ENCODE measurements at regions not wholly inside any gene's neighbourhood (a gene's known extent, or its start where the extent isn't known, plus 50 kb on each side); places are given as distances from the start of the nearest gene placed in this dataset.
"Not testable (repeated sequence)": the region's sequence is repeated elsewhere in the genome, so short reads cannot be mapped to it uniquely, and the experiment has no call there.

DNA sequence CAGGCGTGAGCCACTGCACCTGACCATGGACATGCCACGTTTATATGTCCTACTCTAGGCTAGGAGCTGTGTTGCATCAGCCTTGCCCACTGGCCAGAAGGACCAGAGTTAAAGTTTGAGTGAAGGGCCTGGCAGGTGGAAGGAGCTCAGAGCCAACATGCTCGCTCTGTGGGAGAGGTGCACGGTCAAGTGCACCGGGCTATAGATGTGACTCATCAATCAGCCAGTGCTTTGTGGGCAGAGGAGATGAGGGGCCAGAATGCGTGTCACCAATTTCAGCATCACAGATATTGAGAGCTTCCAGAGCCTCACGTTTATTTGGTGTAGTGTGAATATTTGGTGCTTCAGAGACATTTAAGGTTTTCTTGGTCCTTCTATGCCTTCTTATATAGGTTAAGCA lies 137.3 kb upstream of the KBTBD8 start:
- no peak for DNase-seq

GRCh38 chr3:66863205-66864111 lies 134.6 kb upstream of the KBTBD8 start:
- DNase-seq = no peak

DNA sequence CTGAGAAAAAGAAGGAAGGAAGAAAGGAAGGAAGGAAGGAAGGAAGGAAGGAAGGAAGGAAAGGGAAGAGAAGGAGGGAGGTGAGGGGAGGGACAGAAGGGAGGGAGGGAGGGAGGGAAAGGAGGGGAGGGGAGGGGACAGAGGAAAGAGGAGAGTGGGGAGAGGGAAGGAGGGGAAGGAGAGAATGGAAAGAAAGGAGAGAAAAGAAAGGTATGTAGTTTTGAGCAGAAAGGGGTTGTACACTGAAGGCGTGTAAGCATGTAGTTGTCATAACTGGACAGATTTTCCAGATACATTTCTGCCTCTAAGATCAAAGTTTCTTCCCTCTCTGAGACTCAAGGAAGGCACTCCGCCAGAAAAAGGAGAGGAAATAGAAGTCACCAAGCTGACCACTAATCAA lies 113.4 kb upstream of the KBTBD8 start:
- no peak for DNase-seq

DNA sequence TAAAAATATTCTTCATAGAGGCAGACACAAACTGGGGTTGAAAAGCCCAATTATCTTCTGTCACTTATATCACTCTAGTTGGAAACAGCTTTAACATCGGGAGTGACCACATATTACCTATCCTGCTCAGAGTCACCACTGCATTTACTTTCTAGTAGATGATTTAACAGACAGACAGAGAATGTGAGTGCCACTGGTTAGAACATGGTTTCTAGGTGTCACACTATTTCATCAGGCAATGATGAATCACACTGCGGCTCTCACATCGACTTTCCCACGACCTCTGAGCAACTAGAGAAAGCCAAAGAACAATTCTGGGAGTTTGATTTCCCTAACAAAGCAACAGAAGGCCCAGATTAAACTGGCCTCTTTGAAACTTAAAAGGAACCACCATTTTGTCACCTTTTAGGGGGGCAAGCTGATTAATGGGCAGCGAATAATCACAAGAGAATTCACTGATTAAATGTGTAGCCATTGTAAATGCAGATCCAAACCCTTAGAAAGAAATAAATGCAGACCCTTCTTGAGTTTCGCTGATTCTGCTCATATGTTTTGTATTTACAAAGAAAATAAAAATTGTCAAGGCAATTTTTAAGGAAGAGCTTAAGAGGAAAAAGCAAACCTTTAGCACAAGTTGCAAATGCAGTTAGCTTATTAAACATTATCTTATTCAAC lies 112.6 kb upstream of the KBTBD8 start:
- no peak for DNase-seq

DNA sequence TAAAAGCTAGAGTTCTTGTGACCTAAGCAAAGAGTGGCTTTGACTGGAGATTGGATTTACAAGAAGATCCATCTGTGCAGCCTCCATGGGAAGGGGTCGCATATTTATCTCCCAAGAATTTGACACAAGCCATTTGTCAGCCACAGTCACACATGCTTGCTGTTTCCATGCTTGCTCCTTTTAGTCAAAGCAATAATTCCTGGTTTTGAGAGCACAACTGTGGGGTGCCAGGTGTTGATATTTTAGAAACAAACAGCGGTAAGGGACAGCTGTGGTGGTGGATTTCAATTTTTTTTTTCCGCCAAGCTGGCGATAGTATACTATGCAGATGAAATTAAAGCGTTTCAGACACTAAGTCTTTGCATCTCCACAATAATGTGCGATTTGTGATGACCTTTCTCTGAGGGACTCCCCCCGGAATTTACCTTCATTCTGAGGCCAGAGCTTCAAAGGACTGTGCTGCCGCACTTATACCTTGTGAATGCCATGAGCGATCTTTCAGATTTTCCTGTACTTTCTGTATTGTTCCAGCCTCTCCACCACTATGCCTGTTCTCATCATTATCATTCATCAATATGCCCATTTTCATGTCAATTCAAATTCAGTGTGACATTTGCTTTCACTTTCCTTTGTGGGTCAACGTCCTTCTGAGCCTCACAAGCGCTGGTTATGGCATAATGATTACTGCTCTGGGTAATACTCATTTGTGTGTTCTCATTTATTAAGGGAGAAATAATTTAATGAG lies 108.2 kb upstream of the KBTBD8 start:
- peak; percentile 86 for DNase-seq

DNA sequence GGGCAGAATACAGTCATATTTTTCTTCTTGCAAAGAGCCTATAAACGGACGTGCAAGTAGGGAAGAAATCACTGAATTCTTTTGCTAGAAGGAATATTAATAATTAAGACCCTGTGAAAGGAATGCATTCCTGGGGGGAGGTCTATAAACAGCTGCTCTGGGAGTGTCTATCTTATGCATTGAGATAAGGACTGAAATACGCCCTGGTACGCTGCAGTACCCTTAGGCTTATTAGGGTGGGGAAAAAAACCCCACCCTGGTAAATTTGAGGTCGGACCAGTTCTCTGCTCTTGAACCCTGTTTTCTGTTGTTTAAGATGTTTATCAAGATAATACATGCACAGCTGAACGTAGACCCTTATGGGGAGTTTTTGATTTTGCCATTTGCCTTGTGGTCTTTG lies 100.0 kb upstream of the KBTBD8 start:
- no peak for DNase-seq

GRCh38 chr3:66904336-66904735 lies 93.8 kb upstream of the KBTBD8 start:
- DNase-seq = no peak

DNA sequence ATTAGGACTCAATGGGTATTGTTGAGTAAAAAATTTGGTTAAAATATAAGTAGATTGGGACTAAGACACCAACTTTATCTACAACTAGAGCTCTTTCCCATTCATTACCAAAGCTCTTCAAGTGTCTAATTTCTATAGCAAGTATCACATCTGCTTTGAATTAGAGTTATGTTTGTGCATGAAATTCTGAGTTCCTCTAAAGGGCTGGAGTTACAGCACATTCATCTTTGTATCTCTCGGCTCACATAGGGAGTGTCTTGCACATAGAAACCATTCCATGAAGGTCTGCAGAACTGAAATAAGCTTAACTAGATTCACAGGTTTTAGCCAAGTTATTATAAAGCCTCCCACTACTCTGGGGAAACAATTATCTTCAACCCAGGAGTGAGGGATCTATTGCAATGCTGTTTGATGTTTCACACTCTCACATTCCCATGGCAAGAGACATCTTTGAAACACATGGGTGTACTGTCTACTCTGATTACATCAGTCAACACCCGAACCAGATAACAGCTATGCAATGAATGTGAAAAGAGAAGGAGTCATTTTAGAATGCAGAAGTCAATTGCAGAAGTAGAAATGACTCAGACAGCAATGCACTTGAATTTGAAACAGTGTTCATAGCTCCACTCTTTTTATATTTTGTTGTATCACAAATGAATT lies 93.1 kb upstream of the KBTBD8 start:
- DNase-seq = peak; percentile 60

GRCh38 chr3:66907136-66907535 lies 91.0 kb upstream of the KBTBD8 start:
- DNase-seq = no peak

GRCh38 chr3:66910266-66911055 lies 87.6 kb upstream of the KBTBD8 start:
- DNase-seq = no peak

DNA sequence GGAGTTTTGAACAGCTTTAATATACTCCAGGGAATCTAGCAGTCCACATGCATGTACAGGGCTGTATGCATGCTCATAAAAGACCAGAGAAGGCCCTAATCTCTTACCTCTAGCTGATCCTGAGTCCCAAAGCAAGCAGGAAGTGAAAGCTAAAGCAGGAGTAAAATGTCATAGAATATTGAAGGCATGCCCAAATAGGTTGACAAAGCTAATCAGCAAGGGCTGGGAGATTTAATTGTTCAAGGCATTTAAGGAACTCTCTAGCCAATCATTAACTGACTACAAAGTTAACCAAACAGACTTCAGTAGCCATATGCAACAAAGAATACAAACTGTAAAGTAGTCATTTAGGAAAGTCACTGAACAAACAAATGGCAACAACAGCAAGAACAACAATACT lies 85.8 kb upstream of the KBTBD8 start:
- no peak for DNase-seq

DNA sequence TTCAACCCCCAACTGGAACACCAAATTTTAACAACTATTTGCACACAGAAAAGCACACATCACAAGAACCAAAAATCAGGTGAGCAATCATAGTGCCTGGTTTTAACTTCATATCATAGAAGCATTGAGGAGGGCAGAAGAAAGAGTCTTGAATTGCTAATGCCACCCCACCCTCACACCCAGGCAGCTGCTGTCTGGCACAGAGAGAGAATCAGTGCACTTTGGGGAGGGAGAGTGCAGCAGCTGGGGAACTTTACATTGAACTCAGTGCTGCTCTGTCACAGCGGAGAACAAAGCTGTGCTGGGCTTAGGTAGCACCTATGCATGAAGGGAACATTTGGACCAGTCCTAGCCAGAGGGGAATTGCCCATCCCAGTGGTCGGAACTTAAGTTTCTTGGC lies 76.0 kb upstream of the KBTBD8 start:
- DNase-seq = no peak

DNA sequence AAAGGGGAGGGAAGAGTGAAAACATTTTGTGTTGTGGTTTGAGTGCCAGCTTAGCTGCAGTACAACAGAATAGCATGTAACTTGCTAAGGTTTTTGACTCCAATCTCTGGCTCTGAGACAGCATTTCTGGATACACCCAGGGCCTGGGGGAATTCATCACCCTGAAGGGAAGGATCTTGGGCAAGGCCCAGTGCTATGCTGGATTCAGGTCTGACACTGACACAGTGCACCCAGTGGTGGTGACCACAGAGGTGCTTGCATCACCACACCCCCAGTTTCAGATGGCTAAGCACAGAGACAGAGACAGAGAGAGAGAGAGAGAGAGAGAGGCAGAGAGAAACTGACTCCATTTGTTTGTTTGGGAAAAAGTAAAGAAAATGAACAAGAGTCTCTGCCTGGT lies 74.1 kb upstream of the KBTBD8 start:
- DNase-seq = no peak

GRCh38 chr3:66928252-66928651 lies 69.9 kb upstream of the KBTBD8 start:
- DNase-seq = no peak

- no peak for DNase-seq
Observed at GRCh38 chr3:66931291-66931690, 66.8 kb upstream of the KBTBD8 start.

GRCh38 chr3:66931699-66932098 lies 66.4 kb upstream of the KBTBD8 start:
- DNase-seq = no peak

DNA sequence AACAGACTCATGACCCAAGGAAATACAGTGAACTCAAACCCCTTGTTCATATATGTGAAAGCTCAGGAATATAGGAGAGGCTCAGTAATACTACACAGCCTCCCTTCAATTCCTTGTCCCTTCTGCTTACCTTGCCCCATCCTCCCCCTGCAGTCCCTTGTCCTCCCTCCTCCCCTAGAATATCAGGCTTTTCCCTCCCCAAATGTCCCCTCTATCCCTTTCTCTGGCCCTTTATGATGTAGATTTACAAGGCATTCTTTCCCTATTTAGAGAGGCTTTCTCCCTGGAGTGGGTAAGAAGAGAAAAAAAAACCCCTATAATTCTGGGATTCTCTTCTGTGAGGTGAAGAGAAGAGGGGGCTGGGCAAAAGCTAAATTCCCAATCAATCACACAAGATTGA lies 64.9 kb upstream of the KBTBD8 start:
- DNase-seq = no peak

GRCh38 chr3:66934041-66934440 lies 64.1 kb upstream of the KBTBD8 start:
- no peak for DNase-seq

DNA sequence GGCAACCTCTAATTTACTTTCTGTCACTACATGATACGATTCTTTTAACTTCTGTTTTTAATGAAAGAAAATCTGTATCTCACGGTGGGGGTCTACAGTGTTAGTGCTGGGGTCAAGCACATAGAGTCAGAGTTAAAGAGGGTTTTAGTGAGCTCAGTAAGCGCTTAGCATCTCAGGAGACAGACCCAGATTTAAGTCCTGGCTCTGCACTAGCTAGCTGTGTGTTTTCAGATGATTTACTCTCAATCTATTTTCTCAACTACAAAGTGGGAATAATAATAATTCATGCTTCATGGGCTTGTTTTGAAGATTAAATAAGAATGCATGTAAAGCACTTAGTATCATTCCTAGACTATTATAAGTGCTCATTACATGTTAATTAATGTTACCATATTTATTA lies 63.4 kb upstream of the KBTBD8 start:
- no peak for DNase-seq

- not testable (repeated sequence) for DNase-seq
Observed at GRCh38 chr3:66937041-66937440, 61.1 kb upstream of the KBTBD8 start.

DNA sequence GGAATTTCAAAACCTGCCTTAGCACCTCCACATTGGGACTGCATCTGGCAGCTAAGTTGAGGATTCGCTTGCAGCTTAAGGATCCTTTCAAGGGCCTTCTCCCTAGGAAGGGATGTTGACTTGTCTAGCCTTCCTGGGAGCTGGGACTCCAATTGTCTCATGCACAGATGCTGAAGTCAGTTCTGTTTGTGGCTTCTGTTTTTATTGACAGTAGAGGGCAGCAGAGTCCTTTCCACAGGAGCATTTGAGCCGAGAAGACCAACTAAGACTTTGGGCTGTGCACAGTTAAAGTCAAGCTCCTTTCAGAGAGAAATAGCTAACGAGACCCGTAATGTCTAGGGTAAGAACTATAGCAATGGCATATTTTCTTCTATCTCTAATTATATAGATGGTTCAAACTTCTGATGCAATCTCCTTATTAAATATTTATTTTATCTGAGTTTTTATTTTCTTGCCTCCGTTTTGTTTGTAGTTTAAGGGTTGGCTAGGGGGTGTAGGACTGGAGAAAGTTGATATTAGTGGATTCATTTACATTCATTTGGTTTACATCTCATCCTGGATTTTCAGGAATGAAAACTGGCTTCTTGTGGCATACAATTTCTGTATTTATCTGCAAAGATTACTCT lies 59.7 kb upstream of the KBTBD8 start:
- DNase-seq = peak; percentile 91

- no peak for DNase-seq
Observed at GRCh38 chr3:66948041-66948440, 50.1 kb upstream of the KBTBD8 start.
